ENCODE measurements at regions not wholly inside any gene's neighbourhood (a gene's known extent, or its start where the extent isn't known, plus 50 kb on each side); places are given as distances from the start of the nearest gene placed in this dataset.

GRCh38 chr3:64345371-64345770, 120.1 kb upstream of the PRICKLE2 start:
- H3K4me1 ChIP-seq: no peaks in the 10 kb centered on the region
- ATAC-seq: peak; percentile 59 to 78 (median 68)
- TF ChIP-seq POLR2A (IDR thresholded peaks at IDR 0.05): no peak
- TF ChIP-seq CTCF (IDR thresholded peaks at IDR 0.05): no peak
- no peak overlapping the region for H3K4me3 ChIP-seq
- H3K27ac ChIP-seq: peak overlapping the region in 1 of 3 donors; percentile 22
- H3K36me3 ChIP-seq: no peaks in the 10 kb centered on the region
- WGBS (ENCODE audit: insufficient coverage, low coverage, low lambda C conversion rate, missing lambda C conversion rate): 5% methylated on average over 2 of the region's 2 CpGs
- no peaks in the 10 kb centered on the region for H3K27me3 ChIP-seq
- intact Hi-C loops (cut with DNase I): no loop called here
- no peaks in the 10 kb centered on the region for H3K9me3 ChIP-seq
- no peak for DNase-seq

- WGBS (ENCODE audit: insufficient coverage, low coverage, low lambda C conversion rate, missing lambda C conversion rate): 57% methylated on average over 3 of the region's 4 CpGs
- no peak for TF ChIP-seq POLR2A (IDR thresholded peaks at IDR 0.05)
- TF ChIP-seq CTCF (IDR thresholded peaks at IDR 0.05): no peak
- no peaks in the 10 kb centered on the region for H3K4me1 ChIP-seq
- H3K9me3 ChIP-seq: no peaks in the 10 kb centered on the region
- no peaks in the 10 kb centered on the region for H3K27me3 ChIP-seq
- no peak for DNase-seq
- H3K4me3 ChIP-seq: no peak overlapping the region
- H3K27ac ChIP-seq: peak overlapping the region in 1 of 3 donors; percentile 22
- H3K36me3 ChIP-seq: no peaks in the 10 kb centered on the region
- ATAC-seq: peak in 2 of 4 donors; percentile 19 to 33
- intact Hi-C loops (cut with DNase I): no loop called here
Observed at GRCh38 chr3:64344721-64345207, 119.5 kb upstream of the PRICKLE2 start.

GRCh38 chr3:64343689-64344430, 118.6 kb upstream of the PRICKLE2 start:
- Histone ChIP-seq H3K4me1 (no peaks in the 10 kb centered on the region), H3K36me3 (no peaks in the 10 kb centered on the region), H3K27ac (no peak overlapping the region), H3K4me3 (no peak overlapping the region), H3K27me3 (no peaks in the 10 kb centered on the region), H3K9me3 (no peaks in the 10 kb centered on the region)
- intact Hi-C loops (cut with DNase I): no loop called here
- WGBS (ENCODE audit: insufficient coverage, low coverage, low lambda C conversion rate, missing lambda C conversion rate): 66% methylated on average over 7 of the region's 8 CpGs
- ATAC-seq (no peak), DNase-seq (no peak)
- no peak for TF ChIP-seq CTCF (IDR thresholded peaks at IDR 0.05)

GRCh38 chr3:64342940-64343688, 117.8 kb upstream of the PRICKLE2 start:
- no peak overlapping the region for H3K27ac ChIP-seq

GRCh38 chr3:64341296-64341695, 116.0 kb upstream of the PRICKLE2 start:
- no peak for ATAC-seq
- Histone ChIP-seq H3K9me3 (no peaks in the 10 kb centered on the region), H3K27ac (peak overlapping the region in 1 of 3 donors; percentile 11), H3K27me3 (no peaks in the 10 kb centered on the region), H3K36me3 (no peaks in the 10 kb centered on the region), H3K4me1 (no peaks in the 10 kb centered on the region), H3K4me3 (no peak overlapping the region)
- DNase-seq: no peak
- TF ChIP-seq CTCF (IDR thresholded peaks at IDR 0.05): no peak
- TF ChIP-seq POLR2A (IDR thresholded peaks at IDR 0.05): no peak
- intact Hi-C loops (cut with DNase I): no loop called here
- 47% methylated on average over 1 of the region's 1 CpG for WGBS (ENCODE audit: insufficient coverage, low coverage, low lambda C conversion rate, missing lambda C conversion rate)

More at GRCh38 chr3:64342940-64343688, 117.8 kb upstream of the PRICKLE2 start:
- Histone ChIP-seq H3K36me3 (no peaks in the 10 kb centered on the region), H3K4me1 (no peaks in the 10 kb centered on the region), H3K9me3 (no peaks in the 10 kb centered on the region), H3K27me3 (no peaks in the 10 kb centered on the region), H3K4me3 (no peak overlapping the region)
- intact Hi-C loops (cut with DNase I): no loop called here
- 54% methylated on average over 6 of the region's 6 CpGs for WGBS (ENCODE audit: insufficient coverage, low coverage, low lambda C conversion rate, missing lambda C conversion rate)
- peak in 2 of 4 donors; percentile 41 to 50 for ATAC-seq
- TF ChIP-seq POLR2A (IDR thresholded peaks at IDR 0.05): no peak
- no peak for DNase-seq
